ENCODE measurements at regions not wholly inside any gene's neighbourhood (a gene's known extent, or its start where the extent isn't known, plus 50 kb on each side); places are given as distances from the start of the nearest gene placed in this dataset.

DNA sequence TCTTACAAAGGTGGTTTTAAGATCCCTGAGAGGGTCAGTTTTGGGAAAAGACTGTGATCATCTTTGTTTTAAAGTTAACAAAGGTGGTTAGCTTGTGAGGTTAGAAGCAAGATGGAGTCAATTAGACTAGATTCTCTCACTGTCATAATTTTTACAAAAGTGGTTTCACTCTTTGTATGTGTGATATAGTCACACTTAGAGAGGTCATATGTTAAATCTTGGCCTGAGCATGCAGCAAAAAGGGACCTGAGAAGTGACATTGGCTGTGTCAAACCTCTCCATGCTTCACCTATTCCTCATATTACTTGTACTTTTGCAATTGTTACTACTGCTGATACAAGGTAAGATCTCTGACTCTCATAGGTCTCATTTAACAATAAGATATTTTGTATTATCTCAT is 368.0 kb downstream of the TBC1D32 start:
- H3K4me1 ChIP-seq, result no peaks in the 10 kb centered on the region
- intact Hi-C loops (cut with DNase I; ENCODE audit: low total_unique reads), result no loop called here
- TF ChIP-seq CTCF (IDR thresholded peaks at IDR 0.05) (no peak), POLR2A (IDR thresholded peaks at IDR 0.05) (no peak)
- H3K9me3 ChIP-seq, result no peaks in the 10 kb centered on the region
- H3K4me3 ChIP-seq, result no peak overlapping the region
- H3K27me3 ChIP-seq, result no peaks in the 10 kb centered on the region
- DNase-seq, result no peak
- H3K27ac ChIP-seq, result no peak overlapping the region
- no peaks in the 10 kb centered on the region for H3K36me3 ChIP-seq

DNA sequence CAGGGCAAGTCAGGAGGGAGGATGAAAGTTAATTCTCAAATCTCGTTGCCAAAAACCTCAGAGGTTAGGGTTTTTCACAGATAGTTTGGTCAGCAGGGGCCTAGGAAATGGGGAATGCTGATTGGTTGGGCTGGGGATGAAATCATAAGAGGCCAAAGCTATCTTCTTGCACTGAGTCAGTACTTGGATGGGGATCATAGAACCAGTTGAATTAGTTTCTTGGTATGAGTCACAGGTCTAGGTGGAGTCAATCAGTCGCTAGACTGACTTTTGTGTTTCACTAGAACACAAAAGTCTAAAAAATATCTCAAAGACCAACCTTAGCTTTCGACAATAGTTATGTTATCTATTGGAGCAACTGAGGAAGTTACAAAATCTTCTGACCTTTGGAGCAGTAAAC is 368.5 kb downstream of the TBC1D32 start:
- Histone ChIP-seq H3K4me3 (no peak overlapping the region), H3K27me3 (no peaks in the 10 kb centered on the region), H3K9me3 (no peaks in the 10 kb centered on the region), H3K27ac (no peak overlapping the region), H3K4me1 (no peaks in the 10 kb centered on the region), H3K36me3 (no peaks in the 10 kb centered on the region)
- intact Hi-C loops (cut with DNase I; ENCODE audit: low total_unique reads), result no loop called here
- TF ChIP-seq CTCF (IDR thresholded peaks at IDR 0.05) (no peak), POLR2A (IDR thresholded peaks at IDR 0.05) (no peak)
- DNase-seq, result no peak

DNA sequence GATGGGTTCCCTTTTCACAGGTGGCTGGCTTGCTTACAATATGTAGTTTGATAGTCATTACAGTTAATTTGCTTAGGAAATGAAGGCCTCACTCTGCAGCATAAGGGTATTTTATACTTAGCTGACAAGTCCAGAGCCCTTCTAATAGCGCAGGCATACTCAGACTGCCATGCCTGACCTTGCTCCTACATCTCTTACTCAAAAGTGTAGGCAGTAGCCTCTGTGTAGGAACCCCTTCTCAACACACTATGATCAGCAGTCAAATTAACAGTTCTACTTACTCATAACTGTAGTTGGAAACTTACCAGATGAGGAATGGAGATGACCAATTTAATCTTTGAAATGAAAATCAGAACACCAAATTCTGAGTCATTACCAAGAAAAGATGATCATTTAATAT is 373.5 kb downstream of the TBC1D32 start:
- Histone ChIP-seq H3K4me3 (no peak overlapping the region), H3K27me3 (no peaks in the 10 kb centered on the region), H3K27ac (no peak overlapping the region), H3K36me3 (no peaks in the 10 kb centered on the region), H3K4me1 (no peaks in the 10 kb centered on the region), H3K9me3 (no peaks in the 10 kb centered on the region)
- DNase-seq, result no peak
- TF ChIP-seq CTCF (IDR thresholded peaks at IDR 0.05), result no peak
- no peak for TF ChIP-seq POLR2A (IDR thresholded peaks at IDR 0.05)
- intact Hi-C loops (cut with DNase I; ENCODE audit: low total_unique reads), result no loop called here

GRCh38 chr6:120954111-120954510 is 380.2 kb downstream of the TBC1D32 start:
- no peaks in the 10 kb centered on the region for H3K27me3 ChIP-seq

DNA sequence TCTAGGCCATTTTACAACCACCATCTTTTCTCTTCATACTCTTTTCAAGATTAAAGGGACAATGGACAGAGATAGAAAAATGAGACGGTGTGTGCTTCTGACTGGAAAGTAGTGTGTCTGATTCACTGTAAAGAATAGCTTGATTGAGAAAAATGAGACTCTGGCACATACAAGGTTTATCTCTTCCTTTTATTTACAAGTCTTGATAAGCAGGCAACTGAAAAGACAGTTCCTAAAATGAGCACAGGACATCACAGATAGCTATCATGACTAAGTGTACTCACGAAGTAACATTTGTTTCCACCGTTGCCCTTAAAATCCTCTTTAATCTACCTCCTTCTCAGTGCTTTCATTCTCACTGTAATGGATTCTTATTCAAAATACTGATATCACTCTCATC is 383.0 kb downstream of the TBC1D32 start:
- Histone ChIP-seq H3K27me3 (no peaks in the 10 kb centered on the region), H3K9me3 (no peaks in the 10 kb centered on the region), H3K27ac (no peak overlapping the region), H3K4me3 (no peak overlapping the region), H3K4me1 (no peaks in the 10 kb centered on the region), H3K36me3 (no peaks in the 10 kb centered on the region)
- no peak for TF ChIP-seq CTCF (IDR thresholded peaks at IDR 0.05)
- no peak for TF ChIP-seq POLR2A (IDR thresholded peaks at IDR 0.05)
- intact Hi-C loops (cut with DNase I; ENCODE audit: low total_unique reads), result no loop called here
- DNase-seq, result no peak

More at GRCh38 chr6:120954111-120954510, 380.2 kb downstream of the TBC1D32 start:
- H3K36me3 ChIP-seq, result no peaks in the 10 kb centered on the region
- no peak for TF ChIP-seq POLR2A (IDR thresholded peaks at IDR 0.05)
- no peak for TF ChIP-seq CTCF (IDR thresholded peaks at IDR 0.05)
- H3K4me3 ChIP-seq, result no peak overlapping the region
- DNase-seq, result no peak
- no peak overlapping the region for H3K27ac ChIP-seq
- no peaks in the 10 kb centered on the region for H3K4me1 ChIP-seq
- intact Hi-C loops (cut with DNase I; ENCODE audit: low total_unique reads), result no loop called here
- no peaks in the 10 kb centered on the region for H3K9me3 ChIP-seq

All from uterus (tissue), 3 donors.